Right kidney (tissue), 1 donor: ENCODE measurements at regions not wholly inside any gene's neighbourhood (a gene's known extent, or its start where the extent isn't known, plus 50 kb on each side); places are given as distances from the start of the nearest gene placed in this dataset.
"Not testable (repeated sequence)": the region's sequence is repeated elsewhere in the genome, so short reads cannot be mapped to it uniquely, and the experiment has no call there.

ENCODE experiments used
- DNase-seq: peaks from one replicate; pipeline ENCODE4 v3.0.0-alpha.2; 2016

DNA sequence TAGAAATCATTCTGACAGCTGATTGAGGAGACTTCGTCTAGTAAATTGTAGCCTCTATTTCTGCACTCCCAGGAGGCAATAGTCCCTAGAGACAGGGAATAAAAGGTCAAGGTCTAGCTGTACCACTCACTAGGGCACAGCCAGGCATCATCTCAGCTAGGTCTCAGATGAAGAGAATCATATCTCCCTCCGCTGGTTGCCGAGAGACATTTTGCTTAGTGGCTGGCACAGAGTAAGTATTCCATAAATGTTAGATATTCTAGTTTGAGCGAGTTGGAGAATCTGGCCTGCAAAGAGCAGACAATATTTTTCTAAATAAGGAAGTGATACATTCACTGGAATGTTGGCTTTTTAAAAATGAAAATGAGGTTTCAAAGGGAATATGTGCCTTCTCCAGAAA lies 180.4 kb upstream of the ACTBL2 start:
- no peak for DNase-seq

DNA sequence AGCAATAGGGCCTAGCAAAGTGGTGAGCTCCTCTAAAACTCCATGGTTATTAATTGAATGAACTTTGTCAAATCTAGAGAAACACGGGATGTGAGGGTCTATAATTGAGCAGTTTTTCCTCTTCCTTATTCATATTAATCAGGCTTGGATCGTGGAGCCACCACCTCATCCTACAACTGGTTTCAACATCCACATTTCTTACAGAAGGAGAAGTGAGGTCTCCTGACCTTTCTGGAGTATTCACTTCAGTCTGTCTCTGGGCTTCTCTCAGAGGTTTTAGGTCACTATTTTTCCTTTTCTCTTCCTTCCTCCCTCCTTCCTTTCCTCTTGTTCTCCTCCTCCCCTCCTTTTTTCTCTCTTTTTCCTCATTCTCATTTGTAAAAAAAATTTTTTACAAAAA lies 177.3 kb upstream of the ACTBL2 start:
- no peak for DNase-seq

DNA sequence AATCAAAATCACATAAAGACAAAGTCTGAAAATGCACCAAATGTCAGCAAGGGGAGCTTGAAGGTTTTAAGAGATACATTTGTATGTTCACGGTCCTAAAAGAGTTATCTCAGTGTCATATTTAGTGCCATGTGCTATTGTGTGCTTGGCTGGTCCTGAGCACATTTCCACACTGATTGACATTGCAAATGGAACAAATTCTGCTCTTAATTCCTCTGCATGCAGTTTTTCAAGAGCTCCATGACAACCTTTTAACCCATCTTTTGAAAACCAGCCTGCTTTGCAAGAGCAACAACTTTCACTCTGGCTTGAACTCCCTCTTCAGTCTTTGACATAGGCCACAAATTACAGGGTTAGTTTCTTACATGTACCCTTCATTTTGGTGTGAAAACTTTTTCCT lies 175.4 kb upstream of the ACTBL2 start:
- no peak for DNase-seq

DNA sequence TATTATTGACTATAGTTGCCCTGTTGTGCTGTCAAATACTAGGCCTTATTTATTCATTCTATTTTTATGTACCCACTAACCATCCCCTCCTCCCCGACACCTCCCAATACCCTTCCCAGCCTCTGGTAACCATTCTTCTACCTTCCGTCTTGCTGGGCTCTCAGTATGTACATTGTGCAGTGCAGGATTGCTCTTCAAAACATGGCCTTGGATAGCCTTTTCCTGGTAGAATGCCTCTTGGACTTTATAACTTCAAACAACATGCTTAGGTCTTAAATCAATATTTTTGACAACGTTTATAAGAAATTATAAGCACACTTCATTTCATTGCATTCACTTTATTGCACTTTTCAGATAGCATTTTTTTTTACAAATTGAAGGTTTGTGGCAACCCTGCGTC lies 172.6 kb upstream of the ACTBL2 start:
- no peak for DNase-seq

DNA sequence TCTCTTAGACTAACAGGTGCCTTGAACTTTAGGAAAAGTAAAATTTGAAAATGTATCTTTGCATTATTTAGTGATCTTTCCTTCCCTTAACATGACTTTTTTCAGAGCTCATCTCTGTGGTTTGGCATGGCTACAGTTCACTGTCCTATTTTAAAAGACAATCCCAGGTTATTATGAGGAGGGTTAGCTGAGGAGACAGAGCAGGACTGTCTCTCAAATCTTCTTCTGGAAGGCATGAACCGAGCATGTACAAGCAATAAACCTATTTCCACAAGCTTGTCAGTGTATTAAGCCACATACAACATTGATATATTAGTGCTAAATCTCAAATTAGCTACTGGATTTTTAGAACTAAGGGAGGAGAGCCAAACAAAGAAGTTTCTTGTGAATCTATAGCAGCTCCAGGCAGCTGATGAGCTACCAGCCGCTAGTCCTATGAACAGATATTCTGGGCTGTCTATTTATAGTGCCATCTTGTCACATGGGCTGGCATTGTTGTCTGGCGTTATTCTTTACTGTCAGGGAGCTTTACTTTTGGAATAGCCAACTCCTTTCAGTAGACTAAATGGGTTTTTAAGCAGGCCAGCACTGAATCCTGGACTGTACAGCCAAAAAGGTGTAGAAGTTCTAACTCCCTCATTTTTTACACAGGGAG lies 171.2 kb upstream of the ACTBL2 start:
- DNase-seq: no peak

DNA sequence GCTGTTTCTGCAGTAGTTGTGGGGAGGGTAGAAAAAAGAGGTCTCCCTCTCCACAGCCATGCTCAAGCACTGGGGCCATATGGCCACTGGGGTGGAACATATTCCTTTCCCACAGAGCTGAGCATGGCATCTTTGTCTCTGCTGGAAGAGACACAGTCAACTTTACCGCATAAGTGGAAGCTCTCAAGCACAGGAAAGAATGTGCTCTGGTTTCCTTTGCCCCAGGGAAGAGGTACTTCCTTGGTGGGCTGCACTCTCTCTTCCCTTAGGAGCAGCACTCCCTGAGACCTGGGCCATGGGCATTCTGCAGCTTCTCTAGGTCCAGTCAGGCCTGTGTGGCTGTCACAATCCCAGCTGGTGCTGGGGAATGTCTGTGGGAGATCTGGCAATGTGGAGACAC lies 168.5 kb upstream of the ACTBL2 start:
- no peak for DNase-seq

DNA sequence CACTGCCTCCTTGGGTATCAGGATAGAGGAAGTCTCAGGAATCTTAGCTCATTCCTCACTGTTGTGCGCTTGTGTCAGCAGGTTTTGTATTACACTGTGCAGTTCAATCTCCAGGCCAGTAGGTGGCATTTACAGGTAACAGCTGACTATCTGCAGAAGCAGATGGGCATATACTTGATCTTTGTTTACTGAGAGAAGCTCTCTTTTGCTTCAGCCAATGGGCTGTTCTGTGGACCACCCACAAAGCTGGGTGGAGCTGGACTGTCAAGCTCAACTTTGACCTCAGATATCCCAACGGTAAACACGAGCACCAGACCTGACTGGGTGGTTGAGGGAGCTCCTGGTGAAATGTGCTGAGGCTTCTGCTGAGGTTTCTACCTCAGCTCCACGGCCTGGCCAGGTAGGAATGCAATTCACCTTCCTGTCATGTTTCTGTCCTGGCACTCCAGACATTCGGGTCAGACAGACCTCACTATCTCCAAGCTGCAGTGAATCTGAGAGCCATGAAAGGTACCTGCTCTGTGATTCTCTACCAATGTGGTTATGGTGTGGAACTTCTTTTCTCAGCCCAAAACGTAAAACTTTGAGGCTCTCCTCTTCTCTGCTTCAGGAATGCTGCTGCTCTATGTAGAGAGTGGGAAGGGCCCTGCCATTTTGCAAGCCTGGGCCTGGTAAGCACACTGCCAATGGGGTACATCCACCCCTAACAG lies 167.9 kb upstream of the ACTBL2 start:
- no peak for DNase-seq

DNA sequence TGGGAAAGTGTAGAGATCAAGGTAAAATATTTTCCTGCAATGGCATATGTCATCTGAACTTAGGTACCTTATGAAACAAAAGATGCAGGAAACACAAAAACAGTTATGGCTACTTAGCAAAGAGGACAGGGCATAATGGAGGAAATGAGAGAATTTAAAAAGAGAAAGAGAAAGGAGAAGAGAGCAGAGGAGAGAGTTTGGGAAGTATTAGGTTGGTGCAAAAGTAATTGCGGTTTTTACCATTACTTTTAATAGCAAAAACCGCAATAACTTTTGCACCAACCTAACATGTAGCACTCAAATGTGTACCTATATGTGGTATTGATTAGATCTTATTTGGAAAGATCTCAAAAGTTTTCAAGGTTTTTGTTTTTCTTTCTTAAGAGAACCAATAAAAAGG lies 160.1 kb upstream of the ACTBL2 start:
- DNase-seq: no peak

DNA sequence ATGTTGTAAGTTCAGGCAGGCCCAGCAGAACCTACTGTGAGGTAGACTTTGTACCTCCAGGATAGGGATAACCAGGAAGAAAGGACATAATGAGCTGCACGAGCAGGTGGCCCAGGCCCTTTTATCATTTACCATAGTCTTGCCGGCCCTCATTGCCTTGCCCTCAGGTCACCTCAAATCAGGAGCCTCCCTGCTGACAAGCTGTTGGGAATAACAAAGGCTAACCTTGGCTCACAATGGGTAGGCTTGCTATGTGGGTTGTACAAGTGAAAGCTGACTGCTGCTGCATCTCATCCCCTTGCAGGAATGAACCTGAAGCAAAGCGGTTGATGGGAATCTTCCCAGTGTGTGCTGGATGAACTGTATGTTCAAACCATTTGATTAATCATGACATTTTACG lies 159.5 kb upstream of the ACTBL2 start:
- DNase-seq: no peak

DNA sequence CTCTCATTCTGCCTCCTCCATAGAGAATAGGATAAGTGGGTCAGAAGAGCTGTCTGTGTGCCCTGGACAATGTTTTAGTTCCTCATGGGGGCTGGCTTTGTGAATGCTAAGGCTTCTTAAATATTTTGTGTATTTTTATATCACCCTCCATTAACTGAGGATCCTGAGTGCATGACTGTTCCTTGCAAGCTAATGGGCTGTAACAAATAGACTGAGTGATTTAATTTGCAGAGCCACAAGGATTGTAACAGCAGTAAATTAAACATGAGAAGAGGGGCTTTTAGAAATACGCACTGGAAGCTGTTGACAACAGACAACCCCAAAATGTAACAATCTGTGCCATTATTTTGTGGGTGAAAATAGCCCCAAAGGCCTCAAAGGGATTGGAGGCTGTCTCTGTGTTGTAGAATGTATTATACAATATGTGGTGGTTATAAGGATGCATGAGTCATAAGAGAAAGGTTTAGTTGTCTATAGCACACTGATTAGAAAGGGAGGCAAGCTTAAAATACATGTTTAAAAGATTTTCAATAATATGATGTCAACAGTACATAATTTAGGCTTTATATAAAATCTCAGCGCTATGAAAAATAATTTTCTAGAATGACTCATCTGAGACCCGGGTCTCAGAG lies 152.7 kb upstream of the ACTBL2 start:
- no peak for DNase-seq

DNA sequence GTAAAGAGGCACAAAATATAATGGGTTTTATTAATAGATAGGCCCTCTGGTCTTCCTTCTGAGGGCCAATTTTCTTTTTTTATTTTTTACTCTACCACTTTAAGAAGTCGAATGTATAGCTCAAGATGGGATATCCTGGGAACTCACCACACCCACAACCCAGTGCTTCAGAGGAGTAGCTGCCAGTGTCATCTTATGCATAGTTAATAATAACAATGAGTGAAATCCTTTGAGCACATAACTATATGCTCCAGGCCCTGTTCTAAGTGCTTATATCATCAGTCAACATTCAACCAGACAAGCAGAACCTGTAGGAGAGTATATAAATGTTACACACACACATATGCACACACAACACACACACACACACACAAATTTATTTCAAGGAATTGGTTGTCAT lies 150.3 kb upstream of the ACTBL2 start:
- DNase-seq: no peak

DNA sequence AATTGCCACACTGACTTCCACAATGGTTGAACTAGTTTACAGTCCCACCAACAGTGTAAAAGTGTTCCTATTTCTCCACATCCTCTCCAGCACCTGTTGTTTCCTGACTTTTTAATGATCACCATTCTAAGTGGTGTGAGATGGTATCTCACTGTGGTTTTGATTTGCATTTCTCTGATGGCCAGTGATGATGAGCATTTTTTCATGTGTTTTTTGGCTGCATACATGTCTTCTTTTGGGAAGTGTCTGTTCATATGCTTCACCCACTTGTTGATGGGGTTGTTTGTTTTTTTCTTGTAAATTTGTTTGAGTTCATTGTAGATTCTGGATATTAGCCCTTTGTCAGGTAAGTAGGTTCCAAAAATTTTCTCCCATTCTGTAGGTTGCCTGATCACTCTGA lies 148.5 kb upstream of the ACTBL2 start:
- not testable (repeated sequence) for DNase-seq

DNA sequence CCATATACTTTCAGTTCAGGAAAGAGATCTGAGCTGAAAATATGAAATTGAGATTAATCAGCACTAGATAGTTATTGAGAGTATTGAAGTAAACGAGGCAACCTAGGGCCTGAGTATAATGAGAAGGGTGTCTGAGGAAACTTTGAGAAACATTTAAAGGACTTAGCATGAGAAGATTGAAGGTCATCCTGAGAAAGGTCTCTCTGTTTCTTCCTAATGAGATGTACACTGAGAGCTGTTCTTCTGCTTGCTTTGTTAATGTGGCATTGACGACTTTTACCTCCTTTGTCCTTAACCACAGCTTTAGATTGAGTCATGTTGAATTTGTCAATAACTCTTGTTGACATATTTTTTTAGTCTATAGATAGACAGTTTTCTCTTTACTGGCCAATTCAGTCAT lies 145.1 kb upstream of the ACTBL2 start:
- no peak for DNase-seq

DNA sequence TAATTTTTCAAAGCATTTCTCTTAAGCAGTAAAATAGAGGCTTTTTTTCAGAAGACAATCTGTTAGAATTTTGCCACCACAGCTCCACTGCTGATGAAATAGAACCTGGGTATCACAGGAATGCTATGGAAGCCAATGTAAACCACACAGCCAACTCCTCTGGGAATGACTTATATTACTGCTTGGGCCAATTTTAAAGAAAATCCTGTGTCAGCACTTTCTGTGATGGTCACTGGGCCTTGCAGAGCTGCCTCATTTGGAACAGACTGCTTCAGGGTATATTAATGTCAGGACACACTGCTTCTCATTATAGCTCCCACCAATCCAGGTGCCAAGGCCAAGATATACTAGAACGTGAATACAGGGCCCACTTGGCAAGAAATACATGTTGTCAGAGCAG lies 144.1 kb upstream of the ACTBL2 start:
- no peak for DNase-seq

DNA sequence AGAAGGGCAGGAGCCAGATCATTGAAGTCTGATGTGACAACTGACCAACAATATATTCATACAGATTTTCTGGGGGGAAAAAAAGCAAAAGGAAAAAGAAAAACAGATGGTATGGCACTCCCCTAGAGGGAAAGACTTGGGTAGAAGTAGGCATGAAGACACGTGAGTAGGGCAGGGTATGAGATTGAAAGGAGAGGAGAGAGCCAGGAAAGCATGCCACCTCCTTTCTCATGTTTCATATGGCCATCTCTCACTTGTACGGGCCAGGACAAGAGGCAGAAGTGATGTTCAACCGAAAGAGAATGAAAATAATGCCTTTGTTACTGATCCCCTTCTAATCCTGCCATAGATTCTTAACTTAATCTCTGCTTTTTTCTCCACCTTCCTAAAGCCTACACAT lies 139.0 kb upstream of the ACTBL2 start:
- DNase-seq: no peak

DNA sequence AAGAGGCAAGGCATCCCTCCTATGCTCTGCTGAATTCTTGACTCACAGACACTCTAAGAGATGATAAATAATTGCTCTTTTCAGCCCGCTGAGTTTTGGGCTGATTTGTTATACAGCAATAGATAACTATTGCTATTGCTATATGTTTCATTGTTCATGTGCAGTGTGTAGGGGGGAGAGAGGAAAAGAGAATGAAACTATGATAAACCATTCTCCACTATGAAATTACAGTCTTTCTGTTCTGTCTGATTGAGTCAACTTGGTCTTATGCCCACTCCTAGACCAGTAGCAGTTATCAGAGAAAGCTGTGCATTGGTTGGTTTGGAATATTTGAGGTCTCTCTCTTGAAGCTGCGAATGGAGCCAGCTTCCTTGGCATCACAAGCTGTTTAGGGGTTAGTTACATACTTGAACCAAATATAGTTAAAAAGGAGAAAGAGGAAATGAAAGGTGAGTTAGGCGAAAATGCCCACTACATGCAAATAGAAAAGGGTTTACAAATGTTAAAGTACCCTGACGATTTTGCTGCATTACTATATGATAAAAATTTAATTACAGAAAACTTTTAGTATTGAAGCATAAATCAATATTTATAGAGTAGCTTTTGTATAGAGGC lies 136.3 kb upstream of the ACTBL2 start:
- no peak for DNase-seq

DNA sequence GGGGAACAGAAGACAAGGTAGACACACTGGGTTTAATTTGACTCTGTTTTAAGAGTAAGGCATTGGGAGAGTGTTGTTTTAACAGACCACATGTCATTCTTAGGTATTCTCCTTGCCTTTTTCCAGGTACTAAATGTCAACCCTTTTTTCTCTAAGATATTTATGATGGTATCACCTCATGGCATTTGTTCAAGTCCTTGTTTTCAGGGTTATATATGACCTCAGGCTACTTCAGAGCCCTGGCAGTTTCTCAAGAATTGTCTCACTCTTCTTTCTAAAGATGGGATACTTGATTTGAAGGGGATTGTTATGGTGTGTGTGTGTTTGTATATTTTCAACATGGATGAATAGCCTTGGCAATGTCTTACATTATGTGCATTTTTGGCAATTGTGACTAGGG lies 131.1 kb upstream of the ACTBL2 start:
- DNase-seq: no peak

DNA sequence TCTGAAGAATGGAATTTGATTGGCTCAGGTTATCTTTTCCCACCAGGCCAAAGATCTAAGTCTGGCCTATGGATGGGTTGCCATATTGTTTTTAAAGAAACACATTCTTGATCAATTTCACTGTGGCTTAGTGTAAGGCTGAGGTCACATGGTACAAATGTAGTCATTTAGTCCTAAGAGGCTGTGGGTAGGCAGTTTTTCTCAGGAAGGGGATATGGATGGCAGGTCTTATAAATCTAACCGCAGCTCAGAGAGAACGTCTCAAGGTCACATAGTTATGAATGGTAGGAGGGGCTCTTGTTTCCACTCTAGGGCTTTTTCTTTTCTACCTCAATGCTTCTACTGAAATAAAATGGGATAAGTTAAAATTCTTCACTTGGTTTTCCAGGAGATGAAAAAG lies 128.6 kb upstream of the ACTBL2 start:
- DNase-seq: no peak

DNA sequence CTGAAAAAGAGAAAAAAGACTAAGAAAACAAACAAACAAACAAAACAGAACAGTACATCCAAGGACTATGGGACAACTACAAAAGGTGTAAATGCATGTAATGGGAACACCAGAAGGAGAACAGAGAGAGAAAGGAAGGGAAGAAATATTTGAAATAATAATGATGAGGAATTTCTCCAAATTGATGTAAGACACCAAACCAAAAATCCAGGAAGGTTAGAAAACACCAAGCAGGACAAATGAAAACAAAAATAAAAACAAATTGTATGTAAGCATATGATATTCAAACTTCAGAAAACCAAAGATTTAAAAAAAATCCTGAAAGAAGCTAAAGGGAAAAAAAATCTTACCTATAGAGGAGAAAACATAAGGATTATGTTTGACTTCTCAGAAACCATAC lies 125.9 kb upstream of the ACTBL2 start:
- DNase-seq: no peak

DNA sequence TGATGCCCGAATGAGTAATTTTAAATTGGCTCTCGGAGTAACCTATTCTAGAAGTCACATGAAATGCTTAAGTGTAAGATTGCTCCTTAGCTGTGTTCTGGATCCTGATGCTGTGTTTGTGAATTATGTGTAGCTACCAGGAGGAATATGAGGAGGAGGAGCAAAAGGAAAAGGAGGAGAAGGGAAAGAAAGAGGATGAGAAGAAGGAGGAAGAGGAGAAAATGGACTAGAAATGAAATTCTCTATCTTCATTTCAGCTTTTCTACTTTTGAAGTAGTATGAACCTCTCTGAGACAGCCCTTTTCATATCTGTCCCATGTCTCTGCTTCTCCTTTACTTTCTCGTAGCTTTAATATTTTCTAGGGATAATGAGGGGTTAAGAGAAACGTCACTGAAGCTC lies 119.4 kb upstream of the ACTBL2 start:
- no peak for DNase-seq

DNA sequence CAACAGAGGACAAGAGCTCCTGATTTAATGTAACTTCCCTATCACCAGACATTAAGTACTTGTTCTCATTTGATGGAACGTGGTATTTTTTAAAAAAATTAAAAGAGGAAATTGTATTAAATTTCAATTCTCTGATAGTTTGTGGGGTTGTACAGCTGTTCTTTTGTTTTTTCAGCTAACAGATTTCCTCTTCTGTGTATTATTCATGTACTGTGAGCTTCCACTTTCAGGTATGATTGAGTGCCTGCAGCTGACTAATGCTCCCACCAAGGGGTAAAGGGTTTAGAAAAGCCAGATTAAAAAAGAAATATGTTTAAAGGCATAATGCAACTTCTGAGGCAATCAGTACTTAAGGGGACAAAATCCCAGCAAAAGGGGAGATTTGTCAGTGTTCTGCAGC lies 117.7 kb upstream of the ACTBL2 start:
- no peak for DNase-seq

DNA sequence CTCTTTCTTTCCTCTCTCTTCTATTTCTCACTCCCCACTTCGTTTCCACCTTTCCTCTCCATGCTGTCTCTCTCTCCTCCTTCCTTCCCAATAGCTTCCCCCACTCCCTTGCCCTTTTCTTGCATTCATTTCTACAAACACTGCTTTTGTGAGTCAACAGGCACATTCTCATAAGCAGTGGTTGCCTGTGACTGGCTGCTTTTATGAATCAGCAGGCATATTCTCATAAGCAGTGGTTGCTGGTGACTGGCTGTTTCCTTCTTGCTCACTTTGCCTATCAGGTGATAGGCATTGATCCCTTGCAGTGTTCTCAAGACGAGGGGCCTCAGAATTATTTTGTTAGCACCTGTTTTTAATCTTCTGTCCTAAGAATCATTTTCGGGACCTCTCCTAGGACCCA lies 116.1 kb upstream of the ACTBL2 start:
- no peak for DNase-seq

DNA sequence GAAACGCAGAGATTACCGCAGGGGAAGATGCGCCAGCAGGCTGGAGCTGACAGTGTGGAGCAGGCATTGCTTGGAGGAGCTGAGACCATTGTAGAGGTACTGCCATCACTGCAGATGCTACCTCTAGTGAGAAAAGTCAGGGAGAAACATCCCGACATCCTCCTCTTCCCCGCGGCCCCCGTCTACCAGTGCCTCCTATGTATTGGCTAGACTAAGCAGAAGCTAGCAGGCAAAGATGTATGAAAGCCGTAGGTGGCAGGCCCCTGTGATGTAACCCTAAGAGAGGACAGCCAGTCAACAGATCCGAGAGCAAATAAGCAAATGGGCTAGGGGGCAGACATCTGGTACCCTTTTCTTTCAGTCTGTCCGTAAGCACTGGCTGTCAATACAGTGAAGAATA lies 115.5 kb upstream of the ACTBL2 start:
- no peak for DNase-seq

DNA sequence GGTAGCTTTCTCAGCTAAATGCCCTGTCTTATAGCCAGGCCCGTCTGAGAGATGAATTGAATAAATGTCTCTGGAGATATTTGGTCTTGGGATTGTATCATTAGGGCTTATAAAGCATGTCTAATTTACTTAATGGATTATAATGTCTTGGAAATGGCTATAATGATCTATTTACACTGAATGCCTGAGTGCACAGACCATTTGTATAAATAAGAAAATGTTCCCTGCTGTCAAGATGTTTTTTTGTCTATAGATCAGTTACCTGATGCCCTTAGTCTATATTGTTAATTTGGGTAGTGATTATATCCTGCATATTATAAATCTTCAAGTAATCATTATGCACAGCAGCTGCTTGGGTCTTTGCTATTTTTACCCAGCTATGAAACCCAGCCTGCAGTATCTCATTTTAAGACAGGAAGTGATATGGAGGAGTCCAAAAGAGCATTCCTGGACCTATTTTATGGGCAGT lies 112.9 kb upstream of the ACTBL2 start:
- DNase-seq: no peak
